Activated naive CD4-positive, alpha-beta T cell treated with Interleukin-2 at 50 U/mL for 16 hours (primary cell): ENCODE measurements at regions not wholly inside any gene's neighbourhood (a gene's known extent, or its start where the extent isn't known, plus 50 kb on each side); places are given as distances from the start of the nearest gene placed in this dataset.
A peak's percentile ranks its signal among the peaks of the same experiment; 100 is the strongest.
"Not testable (repeated sequence)": the region's sequence is repeated elsewhere in the genome, so short reads cannot be mapped to it uniquely, and the experiment has no call there.

Source experiments
- DNase-seq: peaks from one replicate; pipeline ENCODE4 v3.0.0-alpha.2; 2020

- DNase-seq: no peak
These were observed 307.0 kb upstream of the CELF4 start for GRCh38 chr18:37872562-37872961.

GRCh38 chr18:37871561-37871960 lies 306.0 kb upstream of the CELF4 start:
- no peak for DNase-seq

GRCh38 chr18:37869051-37869450 lies 303.5 kb upstream of the CELF4 start:
- DNase-seq: no peak

- DNase-seq: no peak
These were observed 298.5 kb upstream of the CELF4 start for GRCh38 chr18:37864122-37864521.

- DNase-seq: no peak
These were observed 296.4 kb upstream of the CELF4 start for GRCh38 chr18:37861981-37862380.

GRCh38 chr18:37854396-37854795 lies 288.8 kb upstream of the CELF4 start:
- DNase-seq: no peak

- no peak for DNase-seq
These were observed 288.1 kb upstream of the CELF4 start for GRCh38 chr18:37853706-37854105.

- no peak for DNase-seq
These were observed 286.9 kb upstream of the CELF4 start for GRCh38 chr18:37852464-37852863.

GRCh38 chr18:37847544-37847943 lies 281.9 kb upstream of the CELF4 start:
- no peak for DNase-seq

- no peak for DNase-seq
These were observed 281.4 kb upstream of the CELF4 start for GRCh38 chr18:37846996-37847395.

- no peak for DNase-seq
These were observed 279.9 kb upstream of the CELF4 start for GRCh38 chr18:37845498-37845897.

GRCh38 chr18:37844209-37844970 lies 278.8 kb upstream of the CELF4 start:
- no peak for DNase-seq

- DNase-seq: no peak
These were observed 272.5 kb upstream of the CELF4 start for GRCh38 chr18:37838083-37838482.

- DNase-seq: no peak
These were observed 270.7 kb upstream of the CELF4 start for GRCh38 chr18:37836071-37836970.

GRCh38 chr18:37832010-37832695 lies 266.6 kb upstream of the CELF4 start:
- not testable (repeated sequence) for DNase-seq

- DNase-seq: no peak
These were observed 247.4 kb upstream of the CELF4 start for GRCh38 chr18:37812961-37813360.

GRCh38 chr18:37805773-37806404 lies 240.3 kb upstream of the CELF4 start:
- no peak for DNase-seq

- DNase-seq: no peak
These were observed 231.3 kb upstream of the CELF4 start for GRCh38 chr18:37796823-37797349.

- DNase-seq: no peak
These were observed 221.9 kb upstream of the CELF4 start for GRCh38 chr18:37787452-37787851.

- no peak for DNase-seq
These were observed 218.2 kb upstream of the CELF4 start for GRCh38 chr18:37783771-37784170.

- no peak for DNase-seq
These were observed 213.6 kb upstream of the CELF4 start for GRCh38 chr18:37779220-37779619.

GRCh38 chr18:37778417-37779165 lies 213.0 kb upstream of the CELF4 start:
- DNase-seq: peak; percentile 3
